Loucy (cell line): ENCODE measurements at regions not wholly inside any gene's neighbourhood (a gene's known extent, or its start where the extent isn't known, plus 50 kb on each side); places are given as distances from the start of the nearest gene placed in this dataset.

Experiments
- EZH2phosphoT487 ChIP-seq: fragments of 200-600 bp; IDR thresholded peaks from 2 replicates; pipeline ENCODE4 v1.6.1; 2018; ENCODE audit warnings: antibody characterized with exemption, mild to moderate bottlenecking, moderate library complexity, borderline replicate concordance
- TF ChIP-seq, protein P1 (sequence below): fragments of 200-600 bp; sonication (generic); conservative IDR thresholded peaks from 2 replicates; pipeline ENCODE4 v1.5.1; 2014; ENCODE audit warnings: mild to moderate bottlenecking, antibody characterized with exemption, low read length

DNA sequence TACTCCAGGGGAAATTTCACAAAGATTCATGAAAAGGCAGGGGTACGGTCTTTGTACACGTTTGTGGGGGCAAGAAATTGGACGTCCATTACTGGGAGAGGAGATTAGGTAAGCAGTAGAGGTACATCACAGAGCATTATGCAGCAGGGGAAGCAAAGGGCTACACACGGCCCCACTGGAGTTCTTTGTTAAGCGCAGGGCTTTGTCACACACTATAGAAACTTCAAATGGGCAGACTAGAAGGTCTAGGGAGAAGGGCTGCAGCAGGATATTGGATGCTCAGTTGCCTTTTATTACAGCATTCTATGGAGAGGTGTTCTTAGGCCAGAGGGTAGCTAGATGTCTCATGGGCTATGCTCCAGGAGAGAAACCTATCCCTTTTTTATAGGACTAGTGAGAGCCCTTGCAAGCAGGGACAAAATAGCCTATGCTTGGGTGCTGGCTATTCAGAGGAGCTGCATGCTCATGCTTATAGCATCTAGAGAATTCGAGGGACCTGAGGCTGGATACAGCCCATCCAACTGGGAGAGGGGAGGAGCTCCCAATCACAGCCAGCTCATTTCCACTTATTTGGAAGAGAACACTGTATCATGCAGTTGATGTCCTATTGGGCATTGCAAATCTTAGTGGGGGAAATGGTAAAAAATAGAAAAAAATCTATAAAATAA is 506.4 kb upstream of the ADAMTS9 start:
- TF ChIP-seq, protein P1, sequence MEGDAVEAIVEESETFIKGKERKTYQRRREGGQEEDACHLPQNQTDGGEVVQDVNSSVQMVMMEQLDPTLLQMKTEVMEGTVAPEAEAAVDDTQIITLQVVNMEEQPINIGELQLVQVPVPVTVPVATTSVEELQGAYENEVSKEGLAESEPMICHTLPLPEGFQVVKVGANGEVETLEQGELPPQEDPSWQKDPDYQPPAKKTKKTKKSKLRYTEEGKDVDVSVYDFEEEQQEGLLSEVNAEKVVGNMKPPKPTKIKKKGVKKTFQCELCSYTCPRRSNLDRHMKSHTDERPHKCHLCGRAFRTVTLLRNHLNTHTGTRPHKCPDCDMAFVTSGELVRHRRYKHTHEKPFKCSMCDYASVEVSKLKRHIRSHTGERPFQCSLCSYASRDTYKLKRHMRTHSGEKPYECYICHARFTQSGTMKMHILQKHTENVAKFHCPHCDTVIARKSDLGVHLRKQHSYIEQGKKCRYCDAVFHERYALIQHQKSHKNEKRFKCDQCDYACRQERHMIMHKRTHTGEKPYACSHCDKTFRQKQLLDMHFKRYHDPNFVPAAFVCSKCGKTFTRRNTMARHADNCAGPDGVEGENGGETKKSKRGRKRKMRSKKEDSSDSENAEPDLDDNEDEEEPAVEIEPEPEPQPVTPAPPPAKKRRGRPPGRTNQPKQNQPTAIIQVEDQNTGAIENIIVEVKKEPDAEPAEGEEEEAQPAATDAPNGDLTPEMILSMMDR = no peak
- TF ChIP-seq EZH2phosphoT487 = no peak
